ENCODE measurements at regions not wholly inside any gene's neighbourhood (a gene's known extent, or its start where the extent isn't known, plus 50 kb on each side); places are given as distances from the start of the nearest gene placed in this dataset.
"Not testable (repeated sequence)": the region's sequence is repeated elsewhere in the genome, so short reads cannot be mapped to it uniquely, and the experiment has no call there.

GRCh38 chr15:57797110-57797509 lies 90.6 kb downstream of the POLR2M start:
- Histone ChIP-seq H3K4me1 (peaks cover 21% of the 10 kb centered on the region), H3K27me3 (replicated peaks; ENCODE audit: control insufficient read depth, insufficient read depth, low read length) (no peaks in the 10 kb centered on the region), H3K36me3 (ENCODE audit: control insufficient read depth, insufficient read depth, low read length) (no peaks in the 10 kb centered on the region), H3K4me3 (ENCODE audit: low read depth, low read length) (no peak overlapping the region), H3K9me3 (no peaks in the 10 kb centered on the region)
- intact Hi-C loops (cut with micrococcal nuclease; ENCODE audit: unreplicated experiment) = no loop called here
- TF ChIP-seq CTCF (IDR thresholded peaks at IDR 0.05; ENCODE audit: insufficient read depth in 1 of 2, low read depth in 1 of 2, low read length in 1 of 2, severe bottlenecking in 1 of 2, unreplicated experiment in 1 of 2) = no peak
- H3K4me1 Mint-ChIP-seq (ENCODE audit: low read depth, unreplicated experiment) = peaks cover 7% of the 10 kb centered on the region
- no peaks in the 10 kb centered on the region for H3K9me3 Mint-ChIP-seq (ENCODE audit: unreplicated experiment)
- POLR2A ChIA-PET = no interaction called here
- no peak overlapping the region for H3K4me3 Mint-ChIP-seq (ENCODE audit: unreplicated experiment)
- H3K27me3 Mint-ChIP-seq (ENCODE audit: insufficient read depth, unreplicated experiment) = no peaks in the 10 kb centered on the region
- no peak for DNase-seq
- no TSS peak for BruUV-seq (replicated peaks)
- no peak overlapping the region for H3K27ac Mint-ChIP-seq (ENCODE audit: unreplicated experiment)
- no peaks in the 10 kb centered on the region for H3K36me3 Mint-ChIP-seq (ENCODE audit: insufficient read depth, unreplicated experiment)
- CTCF ChIA-PET = no interaction called here

- peaks cover 7% of the 10 kb centered on the region for H3K4me1 Mint-ChIP-seq (ENCODE audit: low read depth, unreplicated experiment)
- CTCF ChIA-PET = no interaction called here
- no peak overlapping the region for H3K4me3 ChIP-seq (ENCODE audit: low read depth, low read length)
- no peaks in the 10 kb centered on the region for H3K36me3 Mint-ChIP-seq (ENCODE audit: insufficient read depth, unreplicated experiment)
- no peaks in the 10 kb centered on the region for H3K9me3 ChIP-seq
- no peak for DNase-seq
- H3K36me3 ChIP-seq (ENCODE audit: control insufficient read depth, insufficient read depth, low read length) = no peaks in the 10 kb centered on the region
- no peak overlapping the region for H3K4me3 Mint-ChIP-seq (ENCODE audit: unreplicated experiment)
- POLR2A ChIA-PET = no interaction called here
- no TSS peak for BruUV-seq (replicated peaks)
- H3K27ac Mint-ChIP-seq (ENCODE audit: unreplicated experiment) = no peak overlapping the region
- H3K4me1 ChIP-seq = peaks cover 15% of the 10 kb centered on the region
- no peaks in the 10 kb centered on the region for H3K9me3 Mint-ChIP-seq (ENCODE audit: unreplicated experiment)
- TF ChIP-seq CTCF (IDR thresholded peaks at IDR 0.05; ENCODE audit: insufficient read depth in 1 of 2, low read depth in 1 of 2, low read length in 1 of 2, severe bottlenecking in 1 of 2, unreplicated experiment in 1 of 2) = no peak
- intact Hi-C loops (cut with micrococcal nuclease; ENCODE audit: unreplicated experiment) = no loop called here
- no peaks in the 10 kb centered on the region for H3K27me3 Mint-ChIP-seq (ENCODE audit: insufficient read depth, unreplicated experiment)
- H3K27me3 ChIP-seq (replicated peaks; ENCODE audit: control insufficient read depth, insufficient read depth, low read length) = no peaks in the 10 kb centered on the region
Measured at GRCh38 chr15:57797568-57798267, 91.2 kb downstream of the POLR2M start.

- Histone ChIP-seq H3K4me3 (ENCODE audit: low read depth, low read length) (no peak overlapping the region), H3K4me1 (no peaks in the 10 kb centered on the region), H3K9me3 (peaks cover 7% of the 10 kb centered on the region; the same call in 1 of the 2 replicates), H3K36me3 (ENCODE audit: control insufficient read depth, insufficient read depth, low read length) (no peaks in the 10 kb centered on the region), H3K27me3 (replicated peaks; ENCODE audit: control insufficient read depth, insufficient read depth, low read length) (no peaks in the 10 kb centered on the region)
- intact Hi-C loops (cut with micrococcal nuclease; ENCODE audit: unreplicated experiment) = no loop called here
- Mint-ChIP-seq H3K4me1 (ENCODE audit: low read depth, unreplicated experiment) (no peaks in the 10 kb centered on the region), H3K4me3 (ENCODE audit: unreplicated experiment) (no peak overlapping the region), H3K36me3 (ENCODE audit: insufficient read depth, unreplicated experiment) (no peaks in the 10 kb centered on the region), H3K27ac (ENCODE audit: unreplicated experiment) (no peak overlapping the region), H3K9me3 (ENCODE audit: unreplicated experiment) (no peaks in the 10 kb centered on the region), H3K27me3 (ENCODE audit: insufficient read depth, unreplicated experiment) (peaks cover 6% of the 10 kb centered on the region)
- DNase-seq = no peak
- no TSS peak for BruUV-seq (replicated peaks)
- CTCF ChIA-PET = no interaction called here
- POLR2A ChIA-PET = no interaction called here
- TF ChIP-seq CTCF (IDR thresholded peaks at IDR 0.05; ENCODE audit: insufficient read depth in 1 of 2, low read depth in 1 of 2, low read length in 1 of 2, severe bottlenecking in 1 of 2, unreplicated experiment in 1 of 2) = no peak
Measured at GRCh38 chr15:57806003-57806402, 99.5 kb downstream of the POLR2M start.

GRCh38 chr15:57809285-57809684 lies 102.8 kb downstream of the POLR2M start:
- H3K4me3 ChIP-seq (ENCODE audit: low read depth, low read length); H3K36me3 Mint-ChIP-seq (ENCODE audit: insufficient read depth, unreplicated experiment); intact Hi-C loops (cut with micrococcal nuclease; ENCODE audit: unreplicated experiment); H3K27ac Mint-ChIP-seq (ENCODE audit: unreplicated experiment); H3K9me3 Mint-ChIP-seq (ENCODE audit: unreplicated experiment); H3K4me1 Mint-ChIP-seq (ENCODE audit: low read depth, unreplicated experiment); H3K4me3 Mint-ChIP-seq (ENCODE audit: unreplicated experiment); H3K9me3 ChIP-seq; H3K36me3 ChIP-seq (ENCODE audit: control insufficient read depth, insufficient read depth, low read length); DNase-seq; H3K4me1 ChIP-seq; BruUV-seq (replicated peaks); POLR2A ChIA-PET; H3K27me3 ChIP-seq (replicated peaks; ENCODE audit: control insufficient read depth, insufficient read depth, low read length); CTCF ChIA-PET: not testable (repeated sequence)
- peaks cover 12% of the 10 kb centered on the region for H3K27me3 Mint-ChIP-seq (ENCODE audit: insufficient read depth, unreplicated experiment)

Measured in Caco-2 (cell line).